Left lung (tissue), 4 donors: ENCODE measurements at regions not wholly inside any gene's neighbourhood (a gene's known extent, or its start where the extent isn't known, plus 50 kb on each side); places are given as distances from the start of the nearest gene placed in this dataset.
"Not testable (repeated sequence)": the region's sequence is repeated elsewhere in the genome, so short reads cannot be mapped to it uniquely, and the experiment has no call there.

Experiments used
- ATAC-seq: fragments of 200-7000 bp; cut with Tn5 transposase; one replicate; pipeline ENCODE4 v1.9.1; 2020; ENCODE audit warnings: moderate library complexity
- DNase-seq, 4 donors: peaks; one replicate each; pipeline ENCODE4 v3.0.0-alpha.2; 2013 to 2020
- H3K27ac ChIP-seq, 2 donors: fragments of 200-600 bp; sonication (generic) in 1 of 2; one replicate each; pipeline versions ENCODE4 v1.5.0 to v1.8.0; 2020 to 2021
- H3K27me3 ChIP-seq, 2 donors: fragments of 200-600 bp; sonication (generic) in 1 of 2; one replicate each; pipeline versions ENCODE4 v1.5.0 to v1.8.0; 2020 to 2021
- H3K36me3 ChIP-seq, 2 donors: fragments of 200-600 bp; sonication (generic) in 1 of 2; one replicate each; pipeline versions ENCODE4 v1.5.0 to v1.8.0; 2020 to 2021
- H3K4me1 ChIP-seq, 2 donors: fragments of 200-600 bp; one replicate each; pipeline ENCODE4 v1.8.0; 2021
- H3K4me3 ChIP-seq, 2 donors: fragments of 200-600 bp; sonication (generic) in 1 of 2; one replicate each; pipeline versions ENCODE4 v1.5.0 to v1.8.0; 2020 to 2021; ENCODE audit warnings: mild to moderate bottlenecking in 1 of 2
- H3K9me3 ChIP-seq, 2 donors: fragments of 200-600 bp; sonication (generic) in 1 of 2; one replicate each; pipeline versions ENCODE4 v1.5.0 to v1.8.0; 2020 to 2021
- CTCF ChIP-seq, 2 donors: fragments of 200-600 bp; sonication (generic) in 1 of 2; IDR thresholded peaks; one replicate each; pipeline versions ENCODE4 v1.5.0 to v1.8.0; 2021; ENCODE audit warnings: antibody characterized with exemption in 2 of 2
- intact Hi-C, 2 donors: fragments of 100-400 bp; cut with DNase I; formaldehyde crosslinking; loops; one replicate each; pipeline versions ENCODE4 v1.11.2 to v1.14.2; 2022
- donor health status: DM: no; HTN: yes; CAD: no.
- donor health status: DM: no; HTN: no; CAD: no.

- ATAC-seq = no peak
- H3K27me3 ChIP-seq = no peaks in the 10 kb centered on the region
- peaks cover 0 to 2% of the 10 kb centered on the region in 2 donors for H3K9me3 ChIP-seq
- no peaks in the 10 kb centered on the region for H3K4me1 ChIP-seq
- no peaks in the 10 kb centered on the region for H3K36me3 ChIP-seq
- H3K4me3 ChIP-seq = no peak overlapping the region
- TF ChIP-seq CTCF (IDR thresholded peaks at IDR 0.05) = no peak
- DNase-seq = no peak
- intact Hi-C loops = no loop called here
- H3K27ac ChIP-seq = no peak overlapping the region
Measured at GRCh38 chr5:133859073-133859472, 109.4 kb downstream of the C5orf15 start.

- H3K4me1 ChIP-seq, H3K4me3 ChIP-seq, DNase-seq, H3K9me3 ChIP-seq, H3K36me3 ChIP-seq, H3K27me3 ChIP-seq, H3K27ac ChIP-seq, intact Hi-C loops, ATAC-seq: not testable (repeated sequence)
Measured at GRCh38 chr5:133857595-133858313, 110.7 kb downstream of the C5orf15 start.

GRCh38 chr5:133854554-133854953 is 113.9 kb downstream of the C5orf15 start:
- DNase-seq = no peak
- intact Hi-C loops = no loop called here
- no peak overlapping the region for H3K4me3 ChIP-seq
- no peaks in the 10 kb centered on the region for H3K27me3 ChIP-seq
- peaks cover 0 to 2% of the 10 kb centered on the region in 2 donors for H3K9me3 ChIP-seq
- ATAC-seq = no peak
- TF ChIP-seq CTCF (IDR thresholded peaks at IDR 0.05) = no peak
- no peaks in the 10 kb centered on the region for H3K36me3 ChIP-seq
- H3K27ac ChIP-seq = no peak overlapping the region
- H3K4me1 ChIP-seq = no peaks in the 10 kb centered on the region

- no peaks in the 10 kb centered on the region for H3K36me3 ChIP-seq
- TF ChIP-seq CTCF (IDR thresholded peaks at IDR 0.05) = no peak
- no peak for DNase-seq
- H3K4me1 ChIP-seq = no peaks in the 10 kb centered on the region
- ATAC-seq = no peak
- H3K27ac ChIP-seq = no peak overlapping the region
- no peak overlapping the region for H3K4me3 ChIP-seq
- H3K9me3 ChIP-seq = peaks cover 0 to 2% of the 10 kb centered on the region in 2 donors
- intact Hi-C loops = no loop called here
- no peaks in the 10 kb centered on the region for H3K27me3 ChIP-seq
Measured at GRCh38 chr5:133853646-133854365, 114.6 kb downstream of the C5orf15 start.

GRCh38 chr5:133851521-133851920 is 116.9 kb downstream of the C5orf15 start:
- H3K4me1 ChIP-seq = no peaks in the 10 kb centered on the region
- no peak for TF ChIP-seq CTCF (IDR thresholded peaks at IDR 0.05)
- no peak for DNase-seq

More at GRCh38 chr5:133851521-133851920, 116.9 kb downstream of the C5orf15 start:
- no peaks in the 10 kb centered on the region for H3K27me3 ChIP-seq
- H3K36me3 ChIP-seq = no peaks in the 10 kb centered on the region
- no peaks in the 10 kb centered on the region for H3K9me3 ChIP-seq
- H3K4me3 ChIP-seq = no peak overlapping the region
- ATAC-seq = no peak
- H3K27ac ChIP-seq = no peak overlapping the region
- intact Hi-C loops = no loop called here
